RPMI7951 (cell line): ENCODE measurements at regions not wholly inside any gene's neighbourhood (a gene's known extent, or its start where the extent isn't known, plus 50 kb on each side); places are given as distances from the start of the nearest gene placed in this dataset.
"Not testable (repeated sequence)": the region's sequence is repeated elsewhere in the genome, so short reads cannot be mapped to it uniquely, and the experiment has no call there.

ENCODE experiments used
- DNase-seq: peaks from one replicate; pipeline ENCODE4 v3.0.0-alpha.2; 2012; ENCODE audit warnings: low read depth

DNA sequence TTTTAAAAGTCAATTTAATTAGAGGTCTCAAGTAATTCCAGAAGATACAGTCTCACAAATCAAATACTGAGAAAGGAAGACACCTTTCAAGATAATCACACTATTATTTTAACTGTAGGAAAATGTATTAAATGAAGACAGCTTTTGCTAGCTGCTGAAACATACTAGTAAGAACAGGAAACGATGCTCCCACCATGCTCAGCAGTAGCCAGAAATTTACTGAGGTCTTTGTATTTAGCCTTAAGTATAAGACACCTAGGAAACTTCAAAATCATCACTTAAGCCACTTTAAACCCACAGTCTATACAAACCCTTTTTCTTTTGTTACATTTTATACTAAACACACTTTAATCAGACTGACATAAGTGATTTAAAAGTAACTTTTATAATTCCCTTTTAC, 72.7 kb upstream of the NPIPB12 start:
- DNase-seq = not testable (repeated sequence)

DNA sequence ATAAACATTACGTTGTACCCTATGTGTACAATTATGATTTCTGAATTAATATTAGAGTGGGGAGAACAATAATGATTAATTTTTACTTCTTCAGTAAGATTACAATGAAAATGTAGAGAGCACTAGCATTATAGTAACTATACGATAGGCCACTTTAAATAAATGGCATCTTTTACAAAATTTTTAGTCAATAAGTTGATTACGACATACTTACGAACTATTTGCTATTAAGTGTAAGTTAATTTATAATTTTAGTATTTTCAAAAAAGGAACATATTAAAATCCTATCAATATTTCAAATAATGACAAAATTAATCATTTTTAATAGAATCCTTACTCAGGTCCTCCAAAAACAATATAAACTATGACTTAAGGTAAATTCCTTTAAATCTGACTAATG, 75.6 kb upstream of the NPIPB12 start:
- not testable (repeated sequence) for DNase-seq

DNA sequence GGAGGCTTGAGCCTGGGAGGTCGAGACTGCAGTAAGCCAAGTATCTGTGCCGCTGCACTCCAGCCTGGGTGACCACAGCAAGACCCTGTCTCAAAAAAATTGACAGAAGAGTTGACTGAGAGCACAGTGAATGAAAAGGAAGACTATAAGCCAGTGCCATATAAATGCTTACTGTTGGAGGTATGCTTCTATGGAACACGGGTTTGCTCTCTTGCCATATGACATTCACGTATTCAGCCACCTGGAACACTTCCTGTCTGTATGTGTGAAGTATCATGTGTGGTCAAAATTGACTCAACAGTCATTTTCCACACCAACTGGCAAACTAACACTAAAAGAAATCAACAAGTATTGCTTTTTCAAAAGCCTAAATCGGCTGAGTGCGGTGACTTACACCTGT, 71.1 kb upstream of the SPN start:
- DNase-seq = not testable (repeated sequence)

DNA sequence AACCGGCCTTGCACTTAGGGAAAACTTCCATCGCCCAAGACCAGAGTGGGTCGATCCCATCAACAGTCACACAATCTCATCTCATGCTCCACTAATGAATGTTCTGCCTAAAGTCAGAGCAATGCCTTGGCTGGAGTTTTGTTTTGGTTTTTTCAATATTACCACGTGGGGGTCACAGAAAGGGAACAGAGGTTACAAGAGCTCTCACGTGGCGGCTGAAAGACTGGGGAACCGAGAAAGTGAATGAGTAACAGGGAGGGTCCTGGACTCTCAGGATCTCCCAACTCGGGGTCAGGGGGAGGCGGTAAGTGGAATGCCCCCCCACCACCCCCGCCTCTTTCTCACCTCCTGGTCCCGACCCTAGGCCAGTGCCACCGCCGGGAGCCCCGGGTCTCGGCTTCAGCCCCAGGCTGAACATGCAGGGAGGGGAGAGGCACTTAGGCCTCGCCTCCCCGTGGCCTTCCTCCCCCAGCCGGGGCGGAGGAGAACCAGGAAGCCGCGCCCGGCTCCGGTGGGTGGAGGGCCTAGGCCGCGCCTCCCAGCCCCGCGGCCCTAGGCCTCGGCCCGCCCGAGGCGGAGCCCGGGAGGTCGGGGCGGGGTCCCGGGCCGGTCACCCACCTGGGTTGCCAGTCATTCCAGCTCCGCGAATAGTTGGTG, 68.7 kb upstream of the SPN start:
- DNase-seq = not testable (repeated sequence)

DNA sequence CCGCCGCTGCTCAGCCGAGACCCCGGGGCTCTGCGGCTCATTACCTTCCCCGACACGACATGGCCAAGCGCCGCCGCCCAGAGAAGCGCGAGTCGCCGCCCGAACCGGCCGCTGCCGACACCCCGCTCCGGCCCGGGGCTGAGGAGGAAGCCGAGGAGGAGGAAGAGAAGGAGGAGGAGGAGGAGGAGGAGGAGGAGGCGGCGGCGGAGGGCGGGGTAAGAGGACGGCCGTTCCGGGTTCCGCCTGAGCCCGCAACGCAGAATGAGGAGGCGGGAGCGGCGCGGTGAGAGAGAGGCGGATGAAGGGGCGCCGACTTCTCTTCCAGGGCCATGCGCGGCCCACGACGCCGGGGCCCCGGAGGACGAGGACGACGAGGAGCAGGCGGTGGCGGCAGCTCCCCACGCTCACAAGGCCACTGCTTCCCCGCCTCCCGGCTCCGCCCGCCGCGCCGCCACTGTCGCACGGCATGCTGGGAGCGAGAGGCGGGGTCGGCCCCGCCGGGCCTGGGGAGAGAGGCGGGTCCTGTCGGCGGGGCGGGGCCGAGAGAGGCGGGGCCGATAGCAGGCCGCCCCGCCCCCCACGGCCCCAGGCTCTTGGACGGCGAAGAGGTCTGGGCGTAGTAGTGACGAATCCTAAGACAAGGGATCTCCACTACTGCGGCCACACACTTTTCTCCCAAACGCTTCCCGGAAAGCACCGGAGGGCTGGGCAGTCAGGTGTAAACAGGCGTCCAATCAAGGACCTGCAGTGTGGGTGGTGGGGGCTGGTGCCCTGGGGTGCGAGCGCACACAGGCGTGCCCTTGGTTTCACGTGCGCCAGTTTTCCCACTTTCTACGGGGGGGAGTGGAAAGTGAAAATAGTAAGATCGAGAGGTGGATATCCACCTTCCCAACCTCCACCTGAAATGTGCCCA, 67.9 kb upstream of the SPN start:
- peak; percentile 87 for DNase-seq

DNA sequence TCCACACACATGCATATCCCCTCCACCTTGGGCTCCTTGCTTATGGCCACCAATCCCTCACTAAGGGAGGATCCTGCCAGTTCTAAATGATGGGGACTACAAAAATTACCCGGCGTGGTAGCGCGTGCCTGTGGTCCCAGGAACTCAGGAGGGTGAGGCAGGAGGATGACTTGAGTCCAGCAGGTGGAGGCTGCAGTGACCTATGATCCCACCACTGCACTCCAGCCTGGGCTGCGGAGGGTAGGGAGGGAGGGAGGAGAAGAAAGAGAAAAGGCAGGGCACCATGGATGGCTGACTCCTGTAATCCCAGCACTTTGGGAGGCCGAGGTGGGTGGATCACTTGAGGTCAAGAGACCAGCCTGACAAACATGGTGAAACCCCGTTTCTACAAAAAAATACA, 66.0 kb upstream of the SPN start:
- not testable (repeated sequence) for DNase-seq

DNA sequence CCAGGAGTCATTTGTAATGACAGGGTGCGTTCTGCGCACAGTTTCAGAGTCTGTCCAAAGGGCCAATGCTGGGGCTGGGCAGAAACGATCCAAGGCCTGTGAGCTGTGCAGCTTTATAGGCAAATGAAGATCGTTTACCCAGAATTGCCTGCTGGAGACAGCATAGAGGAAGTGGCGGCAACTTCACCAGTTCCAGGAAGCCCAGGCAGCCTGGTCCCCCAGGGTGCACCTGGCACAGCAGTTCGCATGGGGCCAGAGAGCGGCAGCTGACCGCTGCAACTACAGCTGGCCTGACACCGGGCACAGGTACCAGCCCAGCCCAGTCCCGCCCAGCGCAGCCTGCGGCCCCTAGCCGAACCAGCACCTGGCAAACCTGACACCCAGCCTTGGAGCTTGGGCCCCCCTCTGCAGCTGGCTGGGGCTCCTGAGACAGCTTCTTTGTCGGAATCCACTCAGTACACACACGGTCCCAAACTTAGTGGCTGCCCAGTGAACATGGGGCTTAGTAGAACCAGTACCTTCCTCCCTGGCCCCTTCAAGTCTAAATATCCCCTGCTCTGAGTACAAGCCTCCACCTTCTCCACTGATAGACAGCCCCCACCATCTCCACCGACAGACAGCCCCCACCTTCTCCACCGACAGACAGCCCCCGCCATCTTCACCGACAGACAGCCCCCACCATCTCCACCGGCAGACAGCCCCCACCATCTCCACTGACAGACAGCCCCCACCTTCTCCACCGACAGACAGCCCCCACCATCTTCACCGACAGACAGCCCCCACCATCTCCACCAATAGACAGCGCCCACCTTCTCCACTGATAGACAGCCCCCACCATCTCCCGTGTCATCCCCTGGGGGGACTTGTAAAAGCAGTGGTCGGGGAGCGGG, 62.7 kb upstream of the SPN start:
- not testable (repeated sequence) for DNase-seq

DNA sequence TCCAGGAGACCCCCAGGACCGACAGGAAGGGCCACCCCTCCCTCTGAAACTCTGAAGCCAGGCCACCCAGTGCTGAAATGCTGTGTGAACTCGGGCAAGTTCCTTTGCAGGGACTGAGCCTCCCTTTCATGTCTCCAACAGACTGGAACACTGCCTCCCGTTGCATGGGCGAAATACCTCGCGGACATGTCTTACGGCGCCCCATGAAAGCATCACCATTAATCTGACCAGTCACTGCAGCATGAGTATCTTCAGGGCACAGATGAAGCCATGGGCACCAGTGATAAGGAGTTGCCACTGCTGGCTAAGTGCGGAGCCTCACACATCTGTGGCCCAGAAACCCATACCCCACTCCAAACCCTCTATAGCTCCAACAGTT, 60.8 kb upstream of the SPN start:
- DNase-seq = peak; percentile 9

DNA sequence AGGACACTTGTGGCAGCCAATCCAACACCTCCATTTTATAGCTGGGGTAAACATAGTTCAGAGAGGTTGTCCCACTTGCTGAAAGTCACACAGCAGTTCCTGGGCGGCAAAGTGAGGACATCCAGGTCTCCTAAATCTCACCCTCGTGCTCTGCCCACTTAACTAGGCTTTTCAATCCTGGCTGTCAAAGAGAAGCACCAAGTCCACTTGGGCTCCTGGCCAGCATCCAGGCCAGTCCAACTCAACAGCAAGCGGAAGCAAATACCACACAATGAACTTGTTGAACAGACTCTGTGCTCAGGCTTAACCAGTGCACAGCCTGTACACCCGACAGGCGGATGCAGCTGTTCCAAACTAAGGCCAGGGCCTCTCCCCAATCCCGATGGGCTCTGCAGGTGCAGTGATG, 60.4 kb upstream of the SPN start:
- not testable (repeated sequence) for DNase-seq

DNA sequence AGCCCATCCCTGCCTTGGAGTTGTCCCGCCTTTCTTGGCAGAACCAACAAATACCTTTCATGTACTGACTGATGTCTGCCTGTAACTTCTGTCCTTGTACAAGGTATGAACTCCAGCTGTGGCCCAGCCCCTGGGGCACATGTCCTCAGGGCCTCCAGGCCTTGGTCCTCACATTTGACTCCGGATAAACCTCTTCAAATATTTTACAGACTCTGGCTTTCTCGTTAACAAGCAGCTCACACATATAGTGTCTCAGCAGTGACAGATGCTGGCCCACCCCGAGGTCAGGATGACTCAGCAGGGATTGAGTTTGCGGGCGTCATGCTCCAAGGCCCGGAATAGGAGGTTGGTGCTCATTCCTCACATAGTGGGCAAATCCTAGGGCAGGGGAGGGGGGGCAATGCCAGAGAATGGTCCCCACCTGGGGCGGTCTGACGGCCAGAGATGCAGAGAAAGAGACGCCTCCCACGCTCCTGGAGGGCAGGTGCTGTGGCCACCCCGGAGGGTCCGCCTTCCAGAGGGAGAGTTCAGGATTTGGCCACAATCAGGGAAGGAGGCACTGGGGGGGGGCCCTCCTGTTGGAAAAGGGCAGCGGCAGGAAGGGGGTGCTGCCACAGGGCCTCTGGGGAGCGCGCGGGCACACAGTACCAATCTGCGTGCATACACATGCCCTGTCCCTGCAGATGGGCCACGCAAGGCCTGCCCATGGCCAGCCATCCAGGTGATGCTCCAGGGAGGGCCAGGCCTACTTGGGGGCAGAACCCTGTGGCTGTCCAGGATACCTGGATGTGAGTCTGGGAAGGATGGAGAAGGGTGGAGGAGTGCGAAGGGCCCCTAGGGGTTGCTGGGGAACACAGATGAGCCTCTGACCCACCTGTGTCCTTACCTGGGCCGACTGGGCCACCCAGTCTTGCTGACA, 58.2 kb upstream of the SPN start:
- DNase-seq = peak; percentile 81

DNA sequence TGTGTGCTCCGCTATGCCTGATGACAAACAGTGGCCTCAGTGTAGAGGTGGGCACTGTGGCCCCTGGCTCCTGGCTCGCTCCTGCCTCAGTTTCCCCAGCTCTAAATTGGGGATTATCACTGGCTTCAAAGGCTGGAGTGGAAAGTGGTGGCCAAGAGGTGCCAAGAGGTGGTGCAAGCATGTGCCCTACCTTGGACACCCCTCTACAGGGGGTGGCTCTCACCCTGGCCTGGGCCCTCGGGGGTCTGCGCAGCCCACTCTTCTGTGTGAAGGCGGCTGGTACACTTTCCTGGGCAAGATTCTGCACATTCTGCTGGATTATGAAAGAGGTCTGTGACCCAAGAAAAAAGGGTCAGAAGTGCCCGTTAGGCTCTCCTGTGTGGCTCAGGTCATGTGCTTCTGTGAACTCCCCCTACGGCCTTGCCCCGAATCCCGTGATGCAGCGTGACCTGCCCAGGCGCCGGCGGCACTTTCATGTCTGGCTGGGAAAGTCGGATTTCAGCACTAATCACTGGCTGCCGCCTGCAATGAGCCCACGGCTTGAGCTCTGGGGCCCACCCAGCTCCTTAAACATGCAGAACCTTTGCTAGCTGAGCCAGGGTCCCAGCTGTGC, 57.3 kb upstream of the SPN start:
- not testable (repeated sequence) for DNase-seq

DNA sequence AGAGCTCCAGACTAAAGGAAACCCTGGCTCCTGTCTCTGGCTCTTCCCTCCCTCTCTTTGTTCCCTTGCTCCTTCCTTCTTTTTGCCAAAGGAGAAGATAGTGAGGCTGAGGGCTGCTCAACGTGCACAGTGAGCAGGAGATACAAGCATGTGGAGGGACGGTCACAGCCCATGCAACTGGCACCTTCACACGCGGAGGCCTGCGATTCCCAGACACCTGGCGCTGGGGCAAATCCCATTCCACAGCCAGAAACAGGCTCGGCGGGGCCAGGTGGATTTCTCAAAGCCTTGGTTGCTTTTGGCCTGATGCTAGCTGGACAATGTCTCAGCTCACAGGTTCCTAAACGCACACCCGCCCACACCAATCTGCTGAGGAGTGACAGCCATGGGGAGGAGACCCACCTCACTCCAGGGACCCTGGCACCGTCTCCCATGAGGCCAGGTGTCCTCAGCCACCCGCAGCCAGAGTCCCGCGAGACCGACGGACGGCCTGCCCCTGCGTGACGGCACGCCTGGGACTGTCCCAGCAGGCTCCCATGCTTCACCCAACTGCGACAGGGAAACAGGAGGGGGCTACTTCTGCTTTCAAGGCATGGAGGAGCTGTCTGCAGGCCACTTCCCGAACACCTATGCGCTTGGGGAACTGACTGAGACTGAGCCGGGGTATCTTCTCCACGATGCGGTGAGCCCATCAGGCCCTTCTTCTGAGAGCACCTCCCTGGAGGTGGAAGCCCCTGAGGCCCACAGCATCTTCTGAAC, 56.2 kb upstream of the SPN start:
- not testable (repeated sequence) for DNase-seq

DNA sequence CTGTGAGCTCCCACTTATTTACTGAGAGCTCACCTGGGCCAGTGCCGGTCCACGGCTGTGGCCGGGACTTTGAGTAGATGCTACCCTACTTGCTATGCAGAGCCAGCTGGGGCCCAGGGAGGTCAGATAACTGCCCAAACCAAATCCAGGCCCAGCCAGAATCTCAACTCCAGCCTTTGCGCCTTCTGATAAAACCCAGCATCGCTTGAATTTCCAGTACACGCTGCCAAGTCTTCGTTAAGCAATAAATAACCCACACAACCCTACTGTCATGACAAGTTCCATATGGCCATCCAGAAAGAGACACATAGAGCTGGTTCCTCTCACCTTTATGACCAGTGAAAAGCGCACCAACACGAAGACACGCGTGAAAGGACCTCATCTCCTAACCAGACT, 55.6 kb upstream of the SPN start:
- not testable (repeated sequence) for DNase-seq

DNA sequence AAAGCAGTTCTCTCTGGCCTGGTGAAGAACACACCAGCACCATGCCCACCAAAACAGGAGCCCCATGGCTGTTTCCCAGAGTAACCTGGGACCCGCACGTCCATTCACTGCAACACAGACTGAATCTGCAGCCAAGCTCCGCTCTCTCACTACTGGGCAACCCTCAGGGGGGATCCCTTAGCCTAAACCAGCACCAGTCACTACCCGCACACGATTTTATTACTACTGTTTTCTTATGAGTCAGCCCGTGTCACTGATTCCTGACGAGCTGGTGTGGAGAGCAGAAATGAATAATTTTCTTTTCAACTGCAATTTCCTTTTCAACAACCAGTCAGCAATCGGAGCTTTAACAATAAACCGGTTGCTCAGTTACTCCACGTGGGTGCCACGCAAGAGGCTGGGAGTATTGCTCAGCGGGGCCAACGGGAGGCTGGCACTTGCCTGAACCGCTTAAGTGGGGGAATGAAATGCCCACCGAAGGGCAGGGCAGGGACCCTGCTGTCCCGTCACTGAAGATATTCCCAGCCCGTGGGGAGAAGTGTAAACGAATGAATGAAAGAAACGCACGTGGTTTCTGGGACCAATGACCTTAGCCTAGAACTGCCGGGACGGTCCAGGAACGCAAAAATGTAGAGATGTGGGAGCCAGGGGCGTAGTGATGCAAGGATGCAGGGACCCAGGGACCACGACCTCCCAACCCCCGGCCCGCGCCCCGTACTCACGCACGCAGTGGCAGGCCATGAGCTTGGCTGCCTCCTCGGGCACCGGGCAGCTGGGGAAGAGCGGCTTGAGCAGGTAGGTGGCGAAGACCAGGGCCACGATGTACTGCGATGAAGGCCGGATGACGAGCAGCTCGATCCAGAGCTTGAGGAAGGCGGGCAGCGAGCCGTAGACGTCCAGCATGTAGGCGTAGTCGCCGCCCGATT, 50.4 kb upstream of the SPN start:
- DNase-seq = not testable (repeated sequence)
